ENCODE measurements at regions not wholly inside any gene's neighbourhood (a gene's known extent, or its start where the extent isn't known, plus 50 kb on each side); places are given as distances from the start of the nearest gene placed in this dataset.

DNA sequence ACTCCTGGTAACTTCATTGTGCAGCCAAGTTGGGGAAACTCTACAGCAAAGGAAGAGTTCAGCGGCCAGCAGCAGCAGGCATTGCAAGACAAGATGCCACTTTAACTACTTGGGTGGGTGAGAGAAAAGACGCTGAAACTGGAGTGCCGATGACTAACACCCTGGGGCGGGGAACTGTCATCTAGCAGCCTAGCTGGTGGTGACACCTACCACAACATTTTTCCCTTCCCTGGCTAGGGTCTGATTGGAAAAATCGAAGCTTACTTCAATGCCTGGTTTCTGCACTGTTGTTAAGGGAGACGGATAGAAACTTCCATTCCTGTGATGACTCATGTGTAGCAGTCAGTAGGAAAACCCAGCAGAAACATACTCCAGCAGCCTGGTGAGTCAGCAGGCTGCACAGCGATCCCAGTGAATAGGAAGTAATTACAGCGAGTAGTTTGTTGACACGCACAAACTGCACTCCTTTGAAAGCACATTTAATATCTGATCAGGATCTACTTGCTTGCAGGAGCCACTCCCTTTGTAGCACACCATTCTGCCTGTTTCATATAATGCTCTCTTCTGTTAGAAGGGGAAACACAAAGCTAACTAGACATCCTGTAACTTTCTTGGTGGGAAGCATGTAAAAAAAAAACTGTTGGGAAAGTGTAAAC is 62.1 kb upstream of the MAPRE2 start:
- TF ChIP-seq, protein P1, sequence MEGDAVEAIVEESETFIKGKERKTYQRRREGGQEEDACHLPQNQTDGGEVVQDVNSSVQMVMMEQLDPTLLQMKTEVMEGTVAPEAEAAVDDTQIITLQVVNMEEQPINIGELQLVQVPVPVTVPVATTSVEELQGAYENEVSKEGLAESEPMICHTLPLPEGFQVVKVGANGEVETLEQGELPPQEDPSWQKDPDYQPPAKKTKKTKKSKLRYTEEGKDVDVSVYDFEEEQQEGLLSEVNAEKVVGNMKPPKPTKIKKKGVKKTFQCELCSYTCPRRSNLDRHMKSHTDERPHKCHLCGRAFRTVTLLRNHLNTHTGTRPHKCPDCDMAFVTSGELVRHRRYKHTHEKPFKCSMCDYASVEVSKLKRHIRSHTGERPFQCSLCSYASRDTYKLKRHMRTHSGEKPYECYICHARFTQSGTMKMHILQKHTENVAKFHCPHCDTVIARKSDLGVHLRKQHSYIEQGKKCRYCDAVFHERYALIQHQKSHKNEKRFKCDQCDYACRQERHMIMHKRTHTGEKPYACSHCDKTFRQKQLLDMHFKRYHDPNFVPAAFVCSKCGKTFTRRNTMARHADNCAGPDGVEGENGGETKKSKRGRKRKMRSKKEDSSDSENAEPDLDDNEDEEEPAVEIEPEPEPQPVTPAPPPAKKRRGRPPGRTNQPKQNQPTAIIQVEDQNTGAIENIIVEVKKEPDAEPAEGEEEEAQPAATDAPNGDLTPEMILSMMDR (conservative IDR thresholded peaks at IDR 0.05 in 1 of 2, IDR thresholded peaks at IDR 0.05 in 1 of 2; ENCODE audit: low read depth in 1 of 2, low read length in 2 of 2), result no peak
- TF ChIP-seq EZH2 (IDR thresholded peaks at IDR 0.05; ENCODE audit: low read length, missing control alignments), result no peak

Data from fibroblast of lung (primary cell).